Thoracic aorta (tissue), 2 donors: ENCODE measurements at regions not wholly inside any gene's neighbourhood (a gene's known extent, or its start where the extent isn't known, plus 50 kb on each side); places are given as distances from the start of the nearest gene placed in this dataset.

Source experiments
- ATAC-seq: fragments of 150-250 bp; one replicate; pipeline ENCODE4 v1.8.0; 2017; ENCODE audit warnings: low read depth; ENCODE audit not compliant: insufficient number of reproducible peaks, low FRiP score
- DNase-seq: peaks from one replicate; pipeline ENCODE4 v3.0.0-alpha.2; 2020; ENCODE audit warnings: low spot score
- H3K27ac ChIP-seq, 2 donors: fragments of 200-600 bp; sonication (generic); 1 replicate in 1 of 2; 2 replicates in 1 of 2; pipeline ENCODE4 v1.5.1; 2016; ENCODE audit warnings: mild to moderate bottlenecking in 2 of 2, moderate library complexity in 2 of 2
- H3K27me3 ChIP-seq: fragments of 200-600 bp; sonication (generic); replicated peaks from 2 replicates; pipeline ENCODE4 v1.6.0; 2016; ENCODE audit warnings: mild to moderate bottlenecking; ENCODE audit not compliant: insufficient read depth
- H3K36me3 ChIP-seq: fragments of 200-600 bp; sonication (generic); one replicate; pipeline ENCODE4 v1.5.1; 2016
- H3K4me1 ChIP-seq, 2 donors: fragments of 200-600 bp; sonication (generic); 1 replicate in 1 of 2; 2 replicates in 1 of 2; pipeline versions ENCODE4 v1.5.1 to v1.6.0; 2016; ENCODE audit warnings: low read depth in 2 of 2, mild to moderate bottlenecking in 1 of 2; ENCODE audit not compliant: control insufficient read depth in 1 of 2
- H3K4me3 ChIP-seq: fragments of 200-600 bp; sonication (generic); 2 replicates; pipeline ENCODE4 v1.5.1; 2016; ENCODE audit warnings: mild to moderate bottlenecking
- H3K9me3 ChIP-seq: fragments of 200-600 bp; sonication (generic); 2 replicates; pipeline ENCODE4 v1.5.1; 2016
- CTCF ChIP-seq: fragments of 200-600 bp; sonication (generic); IDR thresholded peaks from one replicate; pipeline ENCODE4 v1.5.1; 2019; ENCODE audit warnings: antibody characterized with exemption

GRCh38 chr11:69994810-69995209, 83.3 kb upstream of the ANO1 start:
- DNase-seq: no peak
- Histone ChIP-seq H3K36me3 (no peaks in the 10 kb centered on the region), H3K4me1 (peaks cover 4 to 10% of the 10 kb centered on the region in 2 donors), H3K27ac (no peak overlapping the region), H3K9me3 (no peaks in the 10 kb centered on the region), H3K27me3 (no peaks in the 10 kb centered on the region), H3K4me3 (no peak overlapping the region)
- no peak for ATAC-seq
- no peak for TF ChIP-seq CTCF

GRCh38 chr11:69995697-69996096, 82.4 kb upstream of the ANO1 start:
- DNase-seq (no peak), ATAC-seq (no peak)
- Histone ChIP-seq H3K4me1 (peaks cover 10 to 19% of the 10 kb centered on the region in 2 donors), H3K36me3 (no peaks in the 10 kb centered on the region), H3K9me3 (no peaks in the 10 kb centered on the region), H3K27ac (no peak overlapping the region), H3K27me3 (no peaks in the 10 kb centered on the region), H3K4me3 (no peak overlapping the region)
- no peak for TF ChIP-seq CTCF

- ATAC-seq (no peak), DNase-seq (no peak)
- H3K27me3 ChIP-seq: no peaks in the 10 kb centered on the region
Observed at GRCh38 chr11:69996451-69996850, 81.7 kb upstream of the ANO1 start.

GRCh38 chr11:69997352-69997751, 80.8 kb upstream of the ANO1 start:
- Histone ChIP-seq H3K36me3 (no peaks in the 10 kb centered on the region), H3K4me3 (no peak overlapping the region), H3K4me1 (peaks cover 10 to 18% of the 10 kb centered on the region in 2 donors), H3K27me3 (no peaks in the 10 kb centered on the region), H3K27ac (no peak overlapping the region), H3K9me3 (no peaks in the 10 kb centered on the region)
- DNase-seq (no peak), ATAC-seq (no peak)
- no peak for TF ChIP-seq CTCF

More at GRCh38 chr11:69996451-69996850, 81.7 kb upstream of the ANO1 start:
- peaks cover 10 to 18% of the 10 kb centered on the region in 2 donors for H3K4me1 ChIP-seq
- no peaks in the 10 kb centered on the region for H3K9me3 ChIP-seq
- TF ChIP-seq CTCF: no peak
- H3K36me3 ChIP-seq: no peaks in the 10 kb centered on the region
- H3K27ac ChIP-seq: no peak overlapping the region
- no peak overlapping the region for H3K4me3 ChIP-seq

- Histone ChIP-seq H3K36me3 (no peaks in the 10 kb centered on the region), H3K9me3 (no peaks in the 10 kb centered on the region), H3K27me3 (no peaks in the 10 kb centered on the region), H3K4me3 (no peak overlapping the region), H3K27ac (peak overlapping the region; percentile 30 to 53), H3K4me1 (peaks cover 11 to 22% of the 10 kb centered on the region in 2 donors)
- TF ChIP-seq CTCF: no peak
- ATAC-seq: no peak
- DNase-seq: no peak
Observed at GRCh38 chr11:69999721-70000120, 78.4 kb upstream of the ANO1 start.
